Head of caudate nucleus (tissue), 42 donors: ENCODE measurements at regions not wholly inside any gene's neighbourhood (a gene's known extent, or its start where the extent isn't known, plus 50 kb on each side); places are given as distances from the start of the nearest gene placed in this dataset.
"Not testable (repeated sequence)": the region's sequence is repeated elsewhere in the genome, so short reads cannot be mapped to it uniquely, and the experiment has no call there.

Experiments used
- DNase-seq, 42 donors: peaks; one replicate each; pipeline versions ENCODE4 v3.0.0 to v3.0.0-alpha.2; 2020 to 2021; ENCODE audit warnings: mixed read lengths in 7 of 42
- intact Hi-C: fragments of 100-400 bp; cut with DNase I; formaldehyde crosslinking; loops from one replicate; pipeline ENCODE4 v1.15.0; 2022

GRCh38 chr12:29888777-29889176 lies 105.0 kb upstream of the TMTC1 start:
- intact Hi-C loops, result no loop called here

DNA sequence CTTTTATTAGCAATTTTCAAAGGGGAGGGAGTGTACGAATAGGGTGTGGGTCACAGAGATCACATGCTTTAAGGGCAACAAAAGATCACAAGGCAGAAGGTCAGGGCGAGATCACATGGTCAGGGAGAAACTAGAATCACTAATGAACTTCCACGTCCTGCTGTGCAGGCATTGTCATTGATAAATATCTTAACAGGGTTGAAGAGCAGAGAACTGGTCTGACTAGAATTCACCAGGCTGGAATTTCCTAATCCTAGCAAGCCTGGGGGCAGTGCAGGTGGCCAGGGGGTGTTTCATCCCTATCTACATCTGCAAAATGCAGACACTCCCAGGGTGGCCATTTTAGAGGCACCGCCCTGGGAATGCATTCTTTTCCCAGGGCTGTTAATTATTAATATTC lies 101.2 kb upstream of the TMTC1 start:
- DNase-seq, intact Hi-C loops: not testable (repeated sequence)

More at GRCh38 chr12:29888777-29889176, 105.0 kb upstream of the TMTC1 start:
- no peak for DNase-seq

DNA sequence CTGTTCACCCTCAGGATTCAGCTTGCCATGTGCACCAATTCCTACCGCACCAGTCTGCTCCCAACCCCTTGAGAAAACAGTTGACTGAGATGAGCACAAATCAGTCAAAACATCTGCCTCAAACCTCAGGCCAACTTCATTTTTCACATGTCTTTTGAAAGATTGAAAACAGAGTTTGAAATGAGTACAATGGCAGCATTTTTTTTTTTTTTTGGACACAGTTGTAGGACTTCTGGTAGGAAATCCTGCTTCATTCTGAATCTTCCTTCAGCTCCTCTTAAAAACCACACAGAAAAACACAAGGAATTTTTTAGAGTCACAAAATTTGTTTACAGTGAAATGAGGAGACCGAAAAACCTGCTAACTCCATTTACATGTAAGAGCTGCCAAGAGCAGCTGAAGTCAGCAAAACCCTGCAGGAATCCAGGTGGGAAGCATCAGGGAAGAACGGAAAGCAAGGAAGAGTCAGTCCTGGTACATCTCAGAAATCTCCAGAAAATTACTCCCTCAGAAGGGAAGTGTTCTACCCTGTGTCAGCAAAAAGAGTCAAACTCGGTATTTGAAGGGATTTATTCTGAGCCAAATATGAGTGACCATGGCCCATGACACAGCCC lies 100.3 kb upstream of the TMTC1 start:
- intact Hi-C loops, result no loop called here
- DNase-seq, result no peak

- intact Hi-C loops, result no loop called here
- DNase-seq, result no peak
Measured at GRCh38 chr12:29883525-29883924, 99.8 kb upstream of the TMTC1 start.

DNA sequence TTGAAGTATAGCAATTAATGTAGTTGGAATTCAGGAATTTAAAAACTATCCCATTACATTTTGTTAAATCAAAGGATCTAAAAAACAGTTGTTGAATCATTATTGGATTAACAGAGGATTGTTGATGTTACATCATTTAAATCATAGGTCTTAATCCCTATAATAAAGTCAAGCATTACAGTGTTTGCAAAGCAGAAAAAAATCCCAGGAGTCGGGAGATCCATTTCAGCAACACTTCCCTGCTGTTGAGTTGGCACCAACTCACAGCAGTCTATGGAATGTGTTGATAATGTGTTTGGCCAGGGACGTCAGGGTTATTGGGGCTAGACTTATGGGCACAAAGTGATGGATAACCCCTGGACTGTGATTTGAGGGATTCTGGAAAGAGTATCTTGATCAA lies 99.1 kb upstream of the TMTC1 start:
- intact Hi-C loops, result no loop called here
- no peak for DNase-seq

GRCh38 chr12:29880987-29881386 lies 97.2 kb upstream of the TMTC1 start:
- intact Hi-C loops, result no loop called here

GRCh38 chr12:29879606-29880308 lies 96.0 kb upstream of the TMTC1 start:
- intact Hi-C loops, result no loop called here
- no peak for DNase-seq

More at GRCh38 chr12:29880987-29881386, 97.2 kb upstream of the TMTC1 start:
- DNase-seq, result no peak

DNA sequence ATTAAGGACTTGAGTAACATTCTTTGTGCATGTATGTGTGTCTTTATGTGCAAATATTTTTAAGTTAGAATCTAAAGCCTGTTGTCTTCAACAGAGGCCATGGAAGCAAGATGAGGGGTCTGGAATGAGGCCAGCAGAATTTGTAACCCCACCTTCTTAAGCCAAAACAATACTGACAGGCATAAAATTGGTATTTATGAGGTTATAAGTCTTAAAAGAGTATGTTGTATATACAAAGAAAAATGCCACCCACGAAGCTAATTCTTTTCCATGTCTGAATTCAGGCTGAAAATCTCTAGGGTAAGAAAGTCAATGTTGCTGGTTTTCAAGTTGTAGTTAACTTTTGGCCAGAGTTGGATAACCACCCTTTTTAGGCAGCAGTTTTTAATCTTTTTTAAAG lies 86.2 kb upstream of the TMTC1 start:
- no peak for DNase-seq
- intact Hi-C loops, result no loop called here

DNA sequence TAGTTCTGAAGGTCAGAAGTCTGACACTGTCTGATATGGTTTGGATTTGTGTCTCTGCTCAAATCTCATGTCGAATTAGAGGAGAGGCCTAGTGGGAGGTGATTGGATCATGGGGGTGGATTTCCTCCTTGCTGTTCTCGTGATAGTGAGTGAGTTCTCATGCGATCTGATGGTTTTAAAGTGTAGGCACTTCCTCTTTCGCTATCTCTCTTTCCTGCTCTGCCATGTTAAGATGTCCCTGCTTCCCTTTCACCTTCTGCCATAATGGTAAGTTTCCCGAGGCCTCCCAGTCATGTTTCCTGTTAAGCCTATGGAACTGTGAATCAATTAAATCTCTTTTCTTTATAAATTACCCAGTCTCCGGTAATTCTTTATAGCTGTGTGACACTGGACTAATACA lies 84.1 kb upstream of the TMTC1 start:
- DNase-seq, result no peak
- intact Hi-C loops, result no loop called here

GRCh38 chr12:29863665-29864064 lies 79.9 kb upstream of the TMTC1 start:
- intact Hi-C loops, result no loop called here

DNA sequence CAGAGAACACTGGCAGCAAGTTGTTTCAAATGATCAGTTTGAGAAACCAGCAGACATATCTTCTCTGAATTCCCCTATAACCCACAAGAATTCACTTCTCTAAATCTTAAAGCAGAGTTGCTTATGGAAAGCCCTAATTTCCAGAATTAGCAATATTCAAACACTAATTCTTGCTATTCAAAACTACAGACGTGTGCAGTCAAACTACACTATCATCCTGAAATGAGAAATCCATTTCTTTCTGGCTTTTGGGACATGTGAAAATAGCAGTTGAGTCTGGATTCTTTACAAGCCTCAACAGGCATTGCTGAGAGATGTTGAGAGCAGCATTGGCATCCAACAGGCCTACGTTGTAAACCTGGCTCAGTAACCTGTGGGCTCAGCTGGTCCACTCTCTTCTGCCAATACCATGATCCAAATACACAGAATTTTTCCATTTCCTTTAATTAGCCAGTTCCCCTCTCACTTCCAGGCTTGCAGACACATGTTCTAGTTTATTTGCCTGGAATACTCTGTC lies 74.6 kb upstream of the TMTC1 start:
- peak in 1 of 42 donors; percentile 17 for DNase-seq
- intact Hi-C loops, result no loop called here

More at GRCh38 chr12:29863665-29864064, 79.9 kb upstream of the TMTC1 start:
- no peak for DNase-seq

GRCh38 chr12:29847246-29847645 lies 63.5 kb upstream of the TMTC1 start:
- intact Hi-C loops, result no loop called here
- no peak for DNase-seq

DNA sequence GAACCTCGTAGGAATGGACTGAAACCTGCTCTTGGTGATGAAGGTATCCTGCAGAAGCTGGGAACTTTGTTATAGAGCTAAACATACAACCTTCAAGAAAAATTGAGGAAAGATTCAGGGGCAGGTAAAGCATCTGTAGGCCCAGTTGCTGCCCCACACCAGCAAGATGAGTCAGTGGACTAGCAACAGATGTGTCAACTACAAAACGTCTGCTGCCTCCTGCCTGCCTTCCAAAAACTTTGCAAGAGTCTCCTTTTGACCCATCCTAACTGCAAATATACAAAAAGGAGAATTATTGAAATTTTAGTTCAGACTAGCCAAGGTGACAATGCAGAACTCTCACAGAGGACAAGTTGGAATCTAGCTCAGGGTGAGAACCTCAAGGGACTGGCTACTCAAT lies 60.9 kb upstream of the TMTC1 start:
- DNase-seq, result no peak
- intact Hi-C loops, result no loop called here

- intact Hi-C loops, result no loop called here
- DNase-seq, result no peak
Measured at GRCh38 chr12:29843036-29843435, 59.3 kb upstream of the TMTC1 start.

- intact Hi-C loops, result no loop called here
- no peak for DNase-seq
Measured at GRCh38 chr12:29838768-29839167, 55.0 kb upstream of the TMTC1 start.
